ENCODE measurements at regions not wholly inside any gene's neighbourhood (a gene's known extent, or its start where the extent isn't known, plus 50 kb on each side); places are given as distances from the start of the nearest gene placed in this dataset.
"Not testable (repeated sequence)": the region's sequence is repeated elsewhere in the genome, so short reads cannot be mapped to it uniquely, and the experiment has no call there.

GRCh38 chr2:190005513-190005912, 57.0 kb downstream of the MSTN start:
- no peak for FAIRE-seq
- no peak for DNase-seq (ENCODE audit: insufficient read length, low spot score)

GRCh38 chr2:189999661-190000060, 62.9 kb downstream of the MSTN start:
- FAIRE-seq (no peak), DNase-seq (ENCODE audit: insufficient read length, low spot score) (no peak)

- DNase-seq (ENCODE audit: insufficient read length, low spot score); FAIRE-seq: not testable (repeated sequence)
Observed at GRCh38 chr2:189998665-189999064, 63.9 kb downstream of the MSTN start.

- FAIRE-seq, result no peak
- DNase-seq (ENCODE audit: insufficient read length, low spot score), result no peak
Observed at GRCh38 chr2:189997016-189997415, 65.5 kb downstream of the MSTN start.

- no peak for FAIRE-seq
Observed at GRCh38 chr2:189995679-189996078, 66.8 kb downstream of the MSTN start.

DNA sequence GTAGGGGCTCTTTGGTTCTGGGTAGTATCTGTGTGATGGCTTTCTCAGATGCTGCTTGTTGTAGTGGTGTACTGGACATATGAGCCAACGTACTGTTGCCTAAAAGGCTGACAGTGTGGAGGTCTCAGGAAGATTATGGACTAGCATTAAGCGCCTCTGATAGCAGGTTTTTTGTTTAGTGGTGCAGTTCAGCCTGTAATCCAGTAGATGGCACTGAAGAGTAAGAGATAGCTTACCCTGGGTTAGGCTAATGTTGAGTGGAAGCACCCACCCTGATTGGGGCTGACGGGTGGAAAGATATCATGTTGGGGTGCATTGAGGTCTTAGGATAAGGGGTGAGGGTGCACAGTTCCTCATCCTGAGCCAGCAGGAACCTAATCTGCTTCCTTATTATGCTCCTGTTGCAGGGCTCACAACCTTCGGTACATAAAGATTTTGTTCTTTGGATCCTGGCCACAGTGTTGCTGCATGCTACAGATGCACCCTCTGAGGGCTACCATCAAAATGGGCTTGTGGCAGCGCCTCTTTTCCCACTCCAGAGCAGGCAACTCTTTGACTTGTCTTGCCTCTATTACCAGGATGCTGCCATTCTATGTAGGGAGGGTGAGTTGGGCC, 79.6 kb downstream of the MSTN start:
- DNase-seq (ENCODE audit: insufficient read length, low spot score), result no peak
- peak; percentile 71 for FAIRE-seq

More at GRCh38 chr2:189995679-189996078, 66.8 kb downstream of the MSTN start:
- no peak for DNase-seq (ENCODE audit: insufficient read length, low spot score)

GRCh38 chr2:189982087-189982486, 80.4 kb downstream of the MSTN start:
- FAIRE-seq, result no peak
- DNase-seq (ENCODE audit: insufficient read length, low spot score), result no peak

DNA sequence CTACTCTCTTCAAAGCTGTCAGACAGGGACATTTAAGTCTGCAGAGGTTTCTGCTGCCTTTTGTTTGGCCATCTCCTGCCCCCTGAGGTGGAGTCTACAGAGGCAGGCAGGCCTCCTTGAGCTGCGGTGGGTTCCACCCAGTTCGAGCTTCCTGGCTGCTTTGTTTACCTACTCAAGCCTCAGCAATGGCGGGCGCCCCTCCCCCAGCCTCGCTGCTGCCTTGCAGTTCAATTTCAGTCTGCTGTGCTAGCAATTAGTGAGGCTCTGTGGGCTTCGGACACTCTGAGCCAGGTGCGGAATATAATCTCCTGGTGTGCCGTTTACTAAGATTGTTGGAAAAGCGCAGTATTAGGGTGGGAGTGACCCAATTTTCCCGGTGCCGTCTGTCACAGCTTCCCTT, 86.0 kb downstream of the MSTN start:
- not testable (repeated sequence) for FAIRE-seq; DNase-seq (ENCODE audit: insufficient read length, low spot score)

DNA sequence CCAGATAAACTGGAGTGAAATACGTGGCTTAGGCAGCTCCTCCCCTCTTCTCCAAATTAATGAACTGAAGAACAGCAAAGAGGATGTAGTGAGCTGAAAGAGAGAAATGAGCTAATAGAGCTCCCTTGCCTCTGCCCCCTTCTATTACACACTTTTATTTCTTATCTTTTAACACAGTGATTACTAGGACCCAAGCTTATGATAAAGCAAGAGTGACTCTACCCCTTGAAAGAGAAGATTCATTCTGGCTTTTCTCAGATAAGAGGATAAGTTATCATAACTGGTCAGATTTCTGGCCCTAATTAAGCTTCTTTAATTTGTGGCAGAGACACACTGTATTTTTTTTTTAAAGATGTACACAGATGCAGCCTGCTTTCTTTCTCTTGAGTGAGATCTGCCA, 102.2 kb downstream of the MSTN start:
- FAIRE-seq (no peak), DNase-seq (ENCODE audit: insufficient read length, low spot score) (no peak)

- FAIRE-seq, result no peak
- DNase-seq (ENCODE audit: insufficient read length, low spot score), result no peak
Observed at GRCh38 chr2:189959450-189959849, 103.1 kb downstream of the MSTN start.

GRCh38 chr2:189954989-189955388, 107.5 kb downstream of the MSTN start:
- no peak for DNase-seq (ENCODE audit: insufficient read length, low spot score)
- FAIRE-seq, result peak; percentile 76

DNA sequence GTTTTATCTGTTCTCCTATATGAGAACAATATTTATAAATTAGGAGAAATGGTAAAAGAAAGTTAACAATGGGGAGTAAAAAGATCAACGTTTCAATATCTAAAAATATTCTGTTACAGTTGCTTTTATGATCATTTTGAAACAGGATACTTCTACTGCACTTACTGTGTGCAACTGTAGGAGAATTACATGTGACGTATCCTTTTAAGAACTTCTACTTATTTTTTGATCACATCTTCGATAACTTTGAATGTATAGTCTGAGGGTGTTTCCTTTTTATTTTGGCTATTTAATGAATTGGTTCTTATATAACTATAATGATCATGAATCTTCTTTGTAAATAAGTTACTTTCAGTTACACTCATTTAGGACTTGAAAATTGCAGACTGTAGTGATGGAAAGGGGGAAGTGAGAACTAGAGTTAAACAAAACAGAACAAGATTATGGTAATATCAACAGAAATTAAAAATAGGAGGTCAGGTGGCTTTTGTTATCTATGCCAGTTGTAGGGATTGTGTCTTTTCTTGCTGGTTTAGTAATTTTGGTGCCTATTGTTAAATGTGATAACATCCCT, 109.9 kb downstream of the MSTN start:
- DNase-seq (ENCODE audit: insufficient read length, low spot score), result no peak
- FAIRE-seq, result peak; percentile 99

GRCh38 chr2:189951791-189952535, 110.6 kb downstream of the MSTN start:
- no peak for FAIRE-seq
- DNase-seq (ENCODE audit: insufficient read length, low spot score), result no peak

DNA sequence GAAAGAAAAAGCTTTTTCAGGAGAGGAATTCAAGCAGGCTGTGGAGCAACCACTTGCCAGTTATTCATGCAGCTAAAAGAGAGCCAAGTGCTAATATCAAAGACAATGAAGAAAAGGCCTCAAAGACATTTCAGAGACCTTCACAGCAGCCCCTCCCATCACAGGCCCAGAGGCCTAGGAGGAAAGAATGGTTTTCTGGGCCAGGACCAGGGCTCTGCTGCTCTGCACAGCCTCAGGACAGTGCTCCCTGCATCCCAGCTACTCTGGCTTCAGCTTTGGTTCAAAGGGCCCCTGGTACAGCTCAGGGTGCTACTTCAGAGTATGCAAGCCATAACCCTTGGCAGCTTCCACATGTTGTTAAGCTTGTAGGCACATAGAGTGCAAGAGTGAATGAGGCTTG, 119.5 kb downstream of the MSTN start:
- DNase-seq (ENCODE audit: insufficient read length, low spot score), result no peak
- FAIRE-seq, result no peak

- no peak for FAIRE-seq
- no peak for DNase-seq (ENCODE audit: insufficient read length, low spot score)
Observed at GRCh38 chr2:189940913-189941312, 121.6 kb downstream of the MSTN start.

DNA sequence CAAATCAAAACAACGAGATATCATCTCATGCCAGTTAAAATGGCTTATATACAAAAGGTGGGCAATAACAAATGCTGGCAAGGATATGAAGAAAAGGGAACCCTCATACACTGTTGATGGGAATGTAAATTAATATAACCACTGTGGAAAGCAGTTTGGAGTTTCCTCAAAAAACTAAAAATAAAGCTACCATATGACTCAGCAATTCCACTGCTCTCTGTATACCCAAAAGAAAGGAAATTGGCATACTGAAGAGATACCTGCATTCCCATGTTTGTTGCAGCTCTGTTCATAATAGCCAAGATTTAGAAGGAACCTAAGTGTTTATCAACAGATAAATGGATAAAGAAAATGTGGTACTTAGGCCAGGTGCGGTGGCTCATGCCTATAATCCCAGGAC, 124.8 kb downstream of the MSTN start:
- no peak for FAIRE-seq
- DNase-seq (ENCODE audit: insufficient read length, low spot score), result no peak

DNA sequence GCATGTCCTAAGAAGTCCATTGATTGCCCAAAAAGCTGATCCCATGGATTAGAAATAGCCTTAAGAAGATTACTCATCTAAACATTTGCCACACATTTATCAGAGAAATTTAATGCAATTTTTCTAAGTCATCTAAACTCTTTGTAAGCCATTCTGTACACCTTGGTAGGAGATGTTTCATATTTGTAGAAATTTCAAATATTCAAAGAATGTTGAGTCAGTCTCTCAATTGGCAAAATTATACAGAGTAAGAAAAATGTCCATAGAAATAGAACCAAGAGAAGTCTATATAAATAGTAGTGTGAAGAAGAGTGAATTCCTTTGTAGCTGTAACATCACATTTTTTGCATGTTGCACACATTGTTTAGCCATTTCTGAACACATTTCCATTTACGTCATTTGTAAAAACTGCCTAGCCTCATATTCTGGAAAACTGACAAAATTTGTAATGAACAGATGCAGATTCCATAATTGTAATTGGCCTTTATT, 128.6 kb downstream of the MSTN start:
- FAIRE-seq (peak; percentile 60), DNase-seq (ENCODE audit: insufficient read length, low spot score) (no peak)

DNA sequence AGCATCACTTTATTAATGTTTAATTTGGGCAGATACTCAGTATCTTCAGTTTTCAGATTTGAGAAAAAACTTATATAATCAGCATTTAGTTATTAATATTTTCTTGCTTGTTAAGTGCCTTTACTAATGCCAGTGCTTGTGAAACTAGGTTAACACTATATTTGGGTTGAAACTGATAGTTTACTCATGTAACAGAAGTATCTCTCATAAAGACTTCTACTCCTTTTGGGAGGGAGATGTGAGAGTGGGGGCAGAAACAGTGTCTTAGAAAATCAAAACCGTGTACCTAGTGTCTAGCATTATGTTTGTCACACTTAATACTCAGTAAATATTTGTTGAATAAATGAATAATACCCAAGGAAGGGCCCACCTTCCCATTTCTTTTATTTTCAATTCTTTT, 129.5 kb downstream of the MSTN start:
- DNase-seq (ENCODE audit: insufficient read length, low spot score) (peak; percentile 18), FAIRE-seq (no peak)

- no peak for DNase-seq (ENCODE audit: insufficient read length, low spot score)
- no peak for FAIRE-seq
Observed at GRCh38 chr2:189927823-189928222, 134.7 kb downstream of the MSTN start.
